ENCODE measurements at regions not wholly inside any gene's neighbourhood (a gene's known extent, or its start where the extent isn't known, plus 50 kb on each side); places are given as distances from the start of the nearest gene placed in this dataset.

DNA sequence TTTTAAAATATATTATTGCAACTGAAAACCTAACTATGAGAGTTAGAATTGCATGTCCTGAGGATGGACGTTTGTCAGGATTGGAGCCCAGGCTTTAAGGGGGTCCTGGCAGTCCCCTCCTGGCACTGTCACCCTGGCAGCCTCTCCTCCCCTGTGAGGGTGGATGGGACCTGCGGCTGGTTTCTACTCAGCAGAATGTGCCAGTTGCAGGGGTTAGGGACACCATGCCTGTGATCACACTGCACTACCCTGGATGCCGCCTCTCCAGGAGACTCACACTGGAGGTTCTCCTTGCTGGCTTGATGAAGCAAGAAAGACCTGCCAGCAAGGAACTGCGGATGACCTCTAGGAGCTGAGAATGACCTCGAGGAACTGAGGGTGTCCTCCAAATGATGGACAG, 356.7 kb upstream of the MYT1L start:
- Mint-ChIP-seq H3K4me1 (ENCODE audit: low read depth) (no peaks in the 10 kb centered on the region), H3K36me3 (ENCODE audit: low read depth) (peaks cover 4% of the 10 kb centered on the region; the same call in 1 of the 2 replicates), H3K9me3 (peaks cover 61% of the 10 kb centered on the region), H3K27me3 (ENCODE audit: insufficient read depth) (peaks cover 4% of the 10 kb centered on the region; the same call in 1 of the 2 replicates), H3K27ac (no peak overlapping the region), H3K4me3 (no peak overlapping the region)
- DNase-seq, result no peak
- TF ChIP-seq, protein P1, sequence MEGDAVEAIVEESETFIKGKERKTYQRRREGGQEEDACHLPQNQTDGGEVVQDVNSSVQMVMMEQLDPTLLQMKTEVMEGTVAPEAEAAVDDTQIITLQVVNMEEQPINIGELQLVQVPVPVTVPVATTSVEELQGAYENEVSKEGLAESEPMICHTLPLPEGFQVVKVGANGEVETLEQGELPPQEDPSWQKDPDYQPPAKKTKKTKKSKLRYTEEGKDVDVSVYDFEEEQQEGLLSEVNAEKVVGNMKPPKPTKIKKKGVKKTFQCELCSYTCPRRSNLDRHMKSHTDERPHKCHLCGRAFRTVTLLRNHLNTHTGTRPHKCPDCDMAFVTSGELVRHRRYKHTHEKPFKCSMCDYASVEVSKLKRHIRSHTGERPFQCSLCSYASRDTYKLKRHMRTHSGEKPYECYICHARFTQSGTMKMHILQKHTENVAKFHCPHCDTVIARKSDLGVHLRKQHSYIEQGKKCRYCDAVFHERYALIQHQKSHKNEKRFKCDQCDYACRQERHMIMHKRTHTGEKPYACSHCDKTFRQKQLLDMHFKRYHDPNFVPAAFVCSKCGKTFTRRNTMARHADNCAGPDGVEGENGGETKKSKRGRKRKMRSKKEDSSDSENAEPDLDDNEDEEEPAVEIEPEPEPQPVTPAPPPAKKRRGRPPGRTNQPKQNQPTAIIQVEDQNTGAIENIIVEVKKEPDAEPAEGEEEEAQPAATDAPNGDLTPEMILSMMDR (IDR thresholded peaks at IDR 0.05), result no peak

- peaks cover 2% of the 10 kb centered on the region; the same call in 1 of the 2 replicates for H3K27me3 Mint-ChIP-seq (ENCODE audit: insufficient read depth)
- no peaks in the 10 kb centered on the region for H3K4me1 Mint-ChIP-seq (ENCODE audit: low read depth)
- TF ChIP-seq, protein P1 (IDR thresholded peaks at IDR 0.05), result no peak
- H3K36me3 Mint-ChIP-seq (ENCODE audit: low read depth), result peaks cover 4% of the 10 kb centered on the region; the same call in 1 of the 2 replicates
- no peak for DNase-seq
- H3K27ac Mint-ChIP-seq, result no peak overlapping the region; the same call in 1 of the 2 replicates
- H3K4me3 Mint-ChIP-seq, result no peak overlapping the region
- peaks cover 61% of the 10 kb centered on the region for H3K9me3 Mint-ChIP-seq
Observed at GRCh38 chr2:2686222-2686621, 355.1 kb upstream of the MYT1L start.

DNA sequence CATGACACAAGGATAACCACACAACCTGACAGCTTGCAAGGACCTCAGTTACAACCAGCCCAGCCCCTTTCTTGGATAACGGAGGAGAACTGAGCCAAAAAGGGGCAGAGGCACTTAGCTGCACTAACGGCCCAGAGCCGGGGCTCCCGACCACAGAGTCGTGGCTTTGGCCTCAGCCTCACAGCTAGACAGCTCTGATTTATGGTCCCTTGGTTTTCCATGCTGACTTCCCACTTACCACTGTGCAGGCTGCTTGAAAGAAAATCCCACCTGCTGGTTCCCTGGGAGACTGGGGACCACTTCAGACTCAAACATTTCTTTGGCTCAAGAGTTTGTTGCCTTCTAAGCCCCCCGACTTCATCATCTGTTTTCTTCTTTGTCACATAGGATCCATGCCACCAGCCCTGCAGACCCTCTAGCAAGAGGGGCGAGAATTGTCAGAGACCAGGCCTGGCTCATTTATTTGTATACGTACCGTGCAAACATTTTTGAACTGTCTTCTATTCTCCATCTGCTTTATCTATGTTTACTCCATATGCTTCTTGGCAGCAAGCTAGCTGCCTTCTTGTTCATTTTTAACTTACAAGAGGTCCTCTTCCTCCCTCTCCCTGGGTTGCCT, 352.6 kb upstream of the MYT1L start:
- no peak overlapping the region for H3K4me3 Mint-ChIP-seq
- TF ChIP-seq, protein P1 (IDR thresholded peaks at IDR 0.05), result no peak
- no peaks in the 10 kb centered on the region for H3K36me3 Mint-ChIP-seq (ENCODE audit: low read depth)
- H3K9me3 Mint-ChIP-seq, result peaks cover 57% of the 10 kb centered on the region
- peaks cover 2% of the 10 kb centered on the region; the same call in 1 of the 2 replicates for H3K27me3 Mint-ChIP-seq (ENCODE audit: insufficient read depth)
- H3K4me1 Mint-ChIP-seq (ENCODE audit: low read depth), result no peaks in the 10 kb centered on the region
- no peak overlapping the region for H3K27ac Mint-ChIP-seq
- DNase-seq, result no peak

DNA sequence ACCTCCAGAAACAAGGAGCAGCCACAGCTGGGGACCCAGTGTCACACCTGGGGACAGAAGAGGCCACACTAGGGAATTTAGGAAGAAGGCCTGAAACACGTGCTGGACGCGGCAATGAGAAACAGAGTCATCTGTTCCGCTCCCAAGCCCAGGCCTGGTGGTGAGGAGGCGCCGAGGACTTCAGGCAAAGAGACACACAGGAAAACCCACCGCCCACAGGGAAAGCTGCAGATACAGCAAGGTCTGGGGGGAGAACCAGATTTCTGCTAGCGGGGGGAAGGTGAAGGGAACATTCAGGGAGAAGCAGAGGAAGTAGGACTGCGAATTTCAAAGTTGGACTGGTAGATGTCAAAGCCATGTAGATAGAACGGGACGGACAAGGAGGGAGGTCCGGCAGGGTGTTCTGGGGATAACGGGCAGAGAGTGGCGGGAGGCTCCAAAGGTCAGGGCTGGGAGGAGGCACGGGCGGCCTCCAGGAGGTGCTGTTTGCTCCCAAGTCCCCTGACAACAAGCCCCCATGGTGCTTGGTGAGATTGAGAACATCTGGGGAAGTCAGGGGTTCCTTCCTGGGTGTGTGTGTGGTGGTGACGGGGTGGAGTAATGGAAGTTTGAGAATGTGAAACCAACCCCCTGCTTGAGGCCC, 351.7 kb upstream of the MYT1L start:
- Mint-ChIP-seq H3K4me1 (ENCODE audit: low read depth) (no peaks in the 10 kb centered on the region), H3K4me3 (no peak overlapping the region), H3K36me3 (ENCODE audit: low read depth) (no peaks in the 10 kb centered on the region), H3K9me3 (peaks cover 57% of the 10 kb centered on the region), H3K27ac (no peak overlapping the region), H3K27me3 (ENCODE audit: insufficient read depth) (no peaks in the 10 kb centered on the region)
- TF ChIP-seq, protein P1 (IDR thresholded peaks at IDR 0.05), result no peak
- DNase-seq, result no peak

- Mint-ChIP-seq H3K27me3 (ENCODE audit: insufficient read depth) (no peaks in the 10 kb centered on the region), H3K36me3 (ENCODE audit: low read depth) (no peaks in the 10 kb centered on the region), H3K4me3 (no peak overlapping the region), H3K9me3 (peaks cover 60% of the 10 kb centered on the region), H3K27ac (no peak overlapping the region), H3K4me1 (ENCODE audit: low read depth) (no peaks in the 10 kb centered on the region)
- DNase-seq, result no peak
- TF ChIP-seq, protein P1 (IDR thresholded peaks at IDR 0.05), result no peak
Observed at GRCh38 chr2:2681711-2682251, 350.7 kb upstream of the MYT1L start.

Measured in HFFc6 (cell line).